ENCODE measurements at regions not wholly inside any gene's neighbourhood (a gene's known extent, or its start where the extent isn't known, plus 50 kb on each side); places are given as distances from the start of the nearest gene placed in this dataset.

- H3K9me3 Mint-ChIP-seq (ENCODE audit: unreplicated experiment), result no peaks in the 10 kb centered on the region
- Histone ChIP-seq H3K4me3 (ENCODE audit: low read depth, low read length) (no peak overlapping the region), H3K36me3 (ENCODE audit: control insufficient read depth, insufficient read depth, low read length) (no peaks in the 10 kb centered on the region), H3K9me3 (no peaks in the 10 kb centered on the region), H3K4me1 (no peaks in the 10 kb centered on the region), H3K27me3 (replicated peaks; ENCODE audit: control insufficient read depth, insufficient read depth, low read length) (no peaks in the 10 kb centered on the region)
- no peak for TF ChIP-seq CTCF (IDR thresholded peaks at IDR 0.05; ENCODE audit: insufficient read depth in 1 of 2, low read depth in 1 of 2, low read length in 1 of 2, severe bottlenecking in 1 of 2, unreplicated experiment in 1 of 2)
- no peak overlapping the region for H3K27ac Mint-ChIP-seq (ENCODE audit: unreplicated experiment)
- no peak overlapping the region for H3K4me3 Mint-ChIP-seq (ENCODE audit: unreplicated experiment)
- no TSS peak for BruUV-seq (replicated peaks)
- ChIA-PET POLR2A (no interaction called here), CTCF (interaction anchor here (1.4 kb wide), 1 partner anchor 46 kb away, joined by 3 read pairs; no protein-coding TSS in a partner anchor)
- H3K36me3 Mint-ChIP-seq (ENCODE audit: insufficient read depth, unreplicated experiment), result no peaks in the 10 kb centered on the region
- H3K27me3 Mint-ChIP-seq (ENCODE audit: insufficient read depth, unreplicated experiment), result peaks cover 10% of the 10 kb centered on the region
- no peaks in the 10 kb centered on the region for H3K4me1 Mint-ChIP-seq (ENCODE audit: low read depth, unreplicated experiment)
- intact Hi-C loops (cut with micrococcal nuclease; ENCODE audit: unreplicated experiment), result no loop called here
- DNase-seq, result no peak
Measured at GRCh38 chr4:77372375-77372774, 215.4 kb downstream of the CCNG2 start.

DNA sequence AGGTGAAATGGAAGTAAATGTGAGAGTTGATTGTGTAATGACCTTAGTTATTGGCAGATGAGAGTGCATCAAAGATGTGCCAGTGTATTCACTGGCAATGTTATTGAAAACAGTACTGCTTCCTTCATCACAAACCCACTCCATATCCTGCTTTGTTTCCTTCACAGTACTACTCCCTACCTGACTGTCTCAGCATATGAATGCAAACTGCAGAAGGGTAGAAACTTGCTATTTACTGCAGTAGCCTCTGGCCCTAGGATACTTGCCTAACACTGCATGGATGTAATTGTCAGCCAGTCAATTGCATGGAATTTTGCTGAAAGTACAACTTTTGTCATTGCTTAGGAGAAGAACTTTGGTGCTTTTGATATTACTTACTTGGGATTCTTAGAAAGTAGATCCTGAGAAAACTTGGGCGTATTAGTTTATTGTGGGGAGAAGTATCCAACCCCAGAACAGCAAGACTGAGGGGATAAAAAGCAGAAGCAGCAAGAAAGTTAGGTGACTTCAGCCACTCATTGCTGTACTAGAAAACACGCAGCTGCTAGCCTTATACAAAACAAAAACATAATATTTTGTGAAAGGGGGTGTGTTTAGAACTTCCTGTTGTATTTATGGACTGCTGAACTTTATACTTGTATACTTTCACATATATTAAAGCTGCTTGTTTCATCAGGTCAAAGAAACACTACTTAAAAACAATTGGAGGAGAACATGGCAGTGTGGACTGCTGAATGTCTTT is 219.0 kb downstream of the CCNG2 start:
- Histone ChIP-seq H3K36me3 (ENCODE audit: control insufficient read depth, insufficient read depth, low read length) (no peaks in the 10 kb centered on the region), H3K9me3 (no peaks in the 10 kb centered on the region), H3K27me3 (replicated peaks; ENCODE audit: control insufficient read depth, insufficient read depth, low read length) (no peaks in the 10 kb centered on the region), H3K4me3 (ENCODE audit: low read depth, low read length) (no peak overlapping the region), H3K4me1 (no peaks in the 10 kb centered on the region)
- BruUV-seq (replicated peaks), result no TSS peak
- CTCF ChIA-PET, result no interaction called here
- H3K36me3 Mint-ChIP-seq (ENCODE audit: insufficient read depth, unreplicated experiment), result no peaks in the 10 kb centered on the region
- intact Hi-C loops (cut with micrococcal nuclease; ENCODE audit: unreplicated experiment), result loop anchor here (5.0 kb wide), 1 partner anchor 41 kb away; no protein-coding TSS in a partner anchor
- no peak overlapping the region for H3K27ac Mint-ChIP-seq (ENCODE audit: unreplicated experiment)
- no peak overlapping the region for H3K4me3 Mint-ChIP-seq (ENCODE audit: unreplicated experiment)
- H3K4me1 Mint-ChIP-seq (ENCODE audit: low read depth, unreplicated experiment), result no peaks in the 10 kb centered on the region
- H3K9me3 Mint-ChIP-seq (ENCODE audit: unreplicated experiment), result no peaks in the 10 kb centered on the region
- no peak for DNase-seq
- POLR2A ChIA-PET, result no interaction called here
- H3K27me3 Mint-ChIP-seq (ENCODE audit: insufficient read depth, unreplicated experiment), result peaks cover 22% of the 10 kb centered on the region
- TF ChIP-seq CTCF (IDR thresholded peaks at IDR 0.05; ENCODE audit: insufficient read depth in 1 of 2, low read depth in 1 of 2, low read length in 1 of 2, severe bottlenecking in 1 of 2, unreplicated experiment in 1 of 2), result no peak

DNA sequence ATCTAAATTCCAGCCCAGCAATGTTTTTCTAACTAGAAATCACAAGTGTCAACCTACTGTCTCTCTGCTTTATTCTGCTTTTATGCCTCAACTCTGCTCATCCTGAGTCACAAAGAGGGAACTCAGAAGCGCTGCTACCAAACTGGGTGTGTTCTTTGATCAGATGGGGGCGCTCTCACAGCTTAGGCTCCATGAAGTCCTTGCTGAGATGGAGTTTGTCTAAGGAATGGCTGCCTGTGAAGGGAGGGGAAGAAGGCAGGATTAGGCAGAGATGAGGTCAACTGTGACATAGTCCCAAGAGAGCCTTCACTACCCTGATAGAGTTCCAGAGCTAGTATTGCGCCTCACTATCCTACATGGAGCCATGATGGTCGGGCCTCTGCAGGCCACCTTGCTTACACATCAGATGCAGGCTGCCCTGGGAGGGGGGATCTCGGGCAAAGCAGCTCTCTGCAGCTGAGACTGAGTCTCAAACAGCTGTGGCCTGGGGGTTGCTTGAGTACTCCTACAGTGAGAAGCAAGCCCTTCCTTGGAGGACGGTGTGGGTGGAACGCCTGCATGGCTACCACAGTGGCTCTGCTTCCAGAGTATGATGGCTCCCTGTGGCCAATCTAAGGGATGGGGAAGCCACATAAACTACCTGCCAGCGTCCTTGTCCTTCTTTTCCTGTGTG is 219.9 kb downstream of the CCNG2 start:
- no peak overlapping the region for H3K27ac Mint-ChIP-seq (ENCODE audit: unreplicated experiment)
- no peaks in the 10 kb centered on the region for H3K9me3 Mint-ChIP-seq (ENCODE audit: unreplicated experiment)
- DNase-seq, result no peak
- Histone ChIP-seq H3K4me1 (no peaks in the 10 kb centered on the region), H3K4me3 (ENCODE audit: low read depth, low read length) (no peak overlapping the region), H3K9me3 (no peaks in the 10 kb centered on the region), H3K27me3 (replicated peaks; ENCODE audit: control insufficient read depth, insufficient read depth, low read length) (no peaks in the 10 kb centered on the region), H3K36me3 (ENCODE audit: control insufficient read depth, insufficient read depth, low read length) (no peaks in the 10 kb centered on the region)
- TF ChIP-seq CTCF (IDR thresholded peaks at IDR 0.05; ENCODE audit: insufficient read depth in 1 of 2, low read depth in 1 of 2, low read length in 1 of 2, severe bottlenecking in 1 of 2, unreplicated experiment in 1 of 2), result no peak
- ChIA-PET CTCF (no interaction called here), POLR2A (no interaction called here)
- BruUV-seq (replicated peaks), result no TSS peak
- intact Hi-C loops (cut with micrococcal nuclease; ENCODE audit: unreplicated experiment), result loop anchor here (5.0 kb wide), 1 partner anchor 40 kb away; no protein-coding TSS in a partner anchor
- H3K36me3 Mint-ChIP-seq (ENCODE audit: insufficient read depth, unreplicated experiment), result no peaks in the 10 kb centered on the region
- no peak overlapping the region for H3K4me3 Mint-ChIP-seq (ENCODE audit: unreplicated experiment)
- peaks cover 18% of the 10 kb centered on the region for H3K27me3 Mint-ChIP-seq (ENCODE audit: insufficient read depth, unreplicated experiment)
- H3K4me1 Mint-ChIP-seq (ENCODE audit: low read depth, unreplicated experiment), result no peaks in the 10 kb centered on the region
